A673 (cell line): ENCODE measurements at regions not wholly inside any gene's neighbourhood (a gene's known extent, or its start where the extent isn't known, plus 50 kb on each side); places are given as distances from the start of the nearest gene placed in this dataset.

Experiments
- BruUV-seq: library from RNA; stranded (reverse); fragments of 400-500 nt; replicated peaks from 2 replicates; lab custom pipeline; 2021; lab: Mats Ljungman, UMichigan
- CTCF ChIA-PET: fragments of 300-600 bp; sonication (Branson Sonifier 250); formaldehyde crosslinking; loops from one replicate; lab custom pipeline; 2022; ENCODE audit warnings: antibody characterized with exemption; lab: Charles Lee
- POLR2A ChIA-PET: fragments of 300-600 bp; sonication (Branson Sonifier 250); formaldehyde crosslinking; loops from one replicate; lab custom pipeline; 2022; ENCODE audit warnings: antibody characterized with exemption; ENCODE audit not compliant: low non-redundant PET; lab: Charles Lee
- DNase-seq: peaks from one replicate; pipeline ENCODE4 v3.0.0-alpha.2; 2015; ENCODE audit warnings: low spot score
- H3K27ac ChIP-seq: fragments of 200-600 bp; sonication (generic); 2 replicates; pipeline ENCODE4 v1.5.1; 2016; ENCODE audit warnings: mixed run types, low read depth, mild to moderate bottlenecking, mixed read lengths, antibody characterized with exemption, low read length; ENCODE audit not compliant: poor library complexity, severe bottlenecking
- H3K27me3 ChIP-seq: fragments of 200-600 bp; sonication (generic); replicated peaks from 2 replicates; pipeline ENCODE4 v1.6.1; 2017; ENCODE audit warnings: mixed run types, low read depth, mild to moderate bottlenecking, mixed read lengths, antibody characterized with exemption, low read length; ENCODE audit not compliant: insufficient read depth, poor library complexity
- H3K36me3 ChIP-seq: fragments of 200-600 bp; sonication (generic); 2 replicates; pipeline ENCODE4 v1.6.1; 2016; ENCODE audit warnings: mixed run types, mild to moderate bottlenecking, mixed read lengths, antibody characterized with exemption, low read length; ENCODE audit not compliant: insufficient read depth, poor library complexity, severe bottlenecking
- H3K4me1 ChIP-seq: fragments of 200-600 bp; sonication (generic); 2 replicates; pipeline ENCODE4 v1.6.1; 2017; ENCODE audit warnings: mixed run types, mild to moderate bottlenecking, mixed read lengths, antibody characterized with exemption, low read length; ENCODE audit not compliant: insufficient read depth, poor library complexity, severe bottlenecking
- H3K4me3 ChIP-seq: fragments of 200-600 bp; sonication (generic); 2 replicates; pipeline ENCODE4 v1.5.1; 2016; ENCODE audit warnings: low read depth, mixed run types, mild to moderate bottlenecking, mixed read lengths, low read length; ENCODE audit not compliant: poor library complexity, severe bottlenecking
- H3K9me3 ChIP-seq: fragments of 200-600 bp; sonication (generic); 2 replicates; pipeline ENCODE4 v1.6.1; 2016; ENCODE audit warnings: mixed run types, low read depth, mild to moderate bottlenecking, mixed read lengths, antibody characterized with exemption, low read length; ENCODE audit not compliant: poor library complexity, severe bottlenecking
- CTCF ChIP-seq: fragments of 300-800, 200-600 bp; sonication (generic); conservative IDR thresholded peaks from 2 replicates; pipeline ENCODE4 v1.5.1; 2017; ENCODE audit warnings: low read depth, mild to moderate bottlenecking, antibody characterized with exemption, low read length, moderate library complexity, mixed read lengths
- EZH2 ChIP-seq: fragments of 200-600 bp; sonication (generic); IDR thresholded peaks from 2 replicates; pipeline ENCODE4 v1.6.1; 2017; ENCODE audit warnings: borderline replicate concordance, low read depth, mild to moderate bottlenecking, mixed read lengths, antibody characterized with exemption, low read length; ENCODE audit not compliant: poor library complexity, severe bottlenecking
- intact Hi-C: fragments of 100-400 bp; cut with micrococcal nuclease; formaldehyde crosslinking; loops from one replicate; pipeline ENCODE4 v1.10.0; 2022; ENCODE audit not compliant: unreplicated experiment

- no peaks in the 10 kb centered on the region for H3K9me3 ChIP-seq
- no peak for TF ChIP-seq EZH2
- TF ChIP-seq CTCF, result no peak
- no TSS peak for BruUV-seq
- H3K27me3 ChIP-seq, result no peaks in the 10 kb centered on the region
- ChIA-PET CTCF (no interaction called here), POLR2A (no interaction called here)
- H3K27ac ChIP-seq, result no peak overlapping the region
- H3K4me1 ChIP-seq, result peaks cover 40% of the 10 kb centered on the region
- H3K36me3 ChIP-seq, result no peaks in the 10 kb centered on the region
- intact Hi-C loops, result no loop called here
- H3K4me3 ChIP-seq, result no peak overlapping the region
- DNase-seq, result peak; percentile 5
Observed at GRCh38 chr13:73902847-73903246, 231.4 kb downstream of the KLF12 start.

GRCh38 chr13:73902296-73902695, 231.9 kb downstream of the KLF12 start:
- Histone ChIP-seq H3K27ac (no peak overlapping the region), H3K27me3 (no peaks in the 10 kb centered on the region), H3K4me3 (no peak overlapping the region), H3K36me3 (no peaks in the 10 kb centered on the region), H3K4me1 (peaks cover 46% of the 10 kb centered on the region), H3K9me3 (no peaks in the 10 kb centered on the region)
- POLR2A ChIA-PET, result no interaction called here
- BruUV-seq, result no TSS peak
- CTCF ChIA-PET, result no interaction called here
- TF ChIP-seq CTCF (no peak), EZH2 (no peak)
- intact Hi-C loops, result no loop called here
- DNase-seq, result peak; percentile 77

- BruUV-seq, result no TSS peak
- peaks cover 46% of the 10 kb centered on the region for H3K4me1 ChIP-seq
- H3K4me3 ChIP-seq, result no peak overlapping the region
- POLR2A ChIA-PET, result no interaction called here
- H3K36me3 ChIP-seq, result no peaks in the 10 kb centered on the region
- CTCF ChIA-PET, result no interaction called here
- no peaks in the 10 kb centered on the region for H3K9me3 ChIP-seq
- H3K27ac ChIP-seq, result no peak overlapping the region
- peak; percentile 17 for DNase-seq
- intact Hi-C loops, result no loop called here
- TF ChIP-seq EZH2, result no peak
- no peak for TF ChIP-seq CTCF
- no peaks in the 10 kb centered on the region for H3K27me3 ChIP-seq
Observed at GRCh38 chr13:73901324-73902068, 232.7 kb downstream of the KLF12 start.
